SK-N-SH treated with all-trans-retinoic acid at 6 μM for 48 hours (cell line): ENCODE measurements at regions not wholly inside any gene's neighbourhood (a gene's known extent, or its start where the extent isn't known, plus 50 kb on each side); places are given as distances from the start of the nearest gene placed in this dataset.

Experiments used
- ARNTL ChIP-seq: fragments of 450-650 bp; formaldehyde crosslinking; IDR thresholded peaks from 2 replicates; pipeline ENCODE4 v1.5.0; 2020; ENCODE audit warnings: low read depth, mild to moderate bottlenecking, moderate library complexity, borderline replicate concordance
- CREB5 ChIP-seq: fragments of 250-450 bp; sonication (Bioruptor Pico); IDR thresholded peaks from 2 replicates; pipeline ENCODE4 v1.5.1; 2020; ENCODE audit warnings: low read depth, mild to moderate bottlenecking, moderate library complexity
- CSDC2 ChIP-seq: fragments of 250-450 bp; sonication (Bioruptor Pico); IDR thresholded peaks from 2 replicates; pipeline ENCODE4 v1.5.0; 2020; ENCODE audit warnings: mild to moderate bottlenecking, moderate library complexity
- ESRRG ChIP-seq: fragments of 250-450 bp; sonication (Bioruptor Pico); IDR thresholded peaks from 2 replicates; pipeline ENCODE4 v1.6.1; 2021; ENCODE audit warnings: mild to moderate bottlenecking
- OSR1 ChIP-seq: fragments of 250-450 bp; sonication (Bioruptor Pico); IDR thresholded peaks from 2 replicates; pipeline ENCODE4 v1.8.0; 2022; ENCODE audit warnings: moderate library complexity, mild to moderate bottlenecking, inconsistent platforms
- PATZ1 ChIP-seq: fragments of 250-450 bp; sonication (Bioruptor Pico); IDR thresholded peaks from 2 replicates; pipeline ENCODE4 v1.8.0; 2020; ENCODE audit warnings: mild to moderate bottlenecking, moderate library complexity, borderline replicate concordance
- RARB ChIP-seq: fragments of 250-450 bp; sonication (Bioruptor Pico); IDR thresholded peaks from 2 replicates; pipeline ENCODE4 v1.8.0; 2021; ENCODE audit warnings: mild to moderate bottlenecking, moderate library complexity
- TCF4 ChIP-seq: fragments of 250-450 bp; sonication (Bioruptor Pico); IDR thresholded peaks from 2 replicates; pipeline ENCODE4 v1.8.0; 2021; ENCODE audit warnings: mild to moderate bottlenecking, moderate library complexity, borderline replicate concordance
- TOX ChIP-seq: fragments of 250-450 bp; sonication (Bioruptor Pico); IDR thresholded peaks from 2 replicates; pipeline ENCODE4 v1.8.0; 2021; ENCODE audit warnings: mild to moderate bottlenecking, moderate library complexity, borderline replicate concordance
- TSHZ2 ChIP-seq: fragments of 250-450 bp; sonication (Bioruptor Pico); IDR thresholded peaks from 2 replicates; pipeline ENCODE4 v1.5.0; 2020; ENCODE audit warnings: mild to moderate bottlenecking, moderate library complexity
- ZC3H10 ChIP-seq: fragments of 250-450 bp; sonication (Bioruptor Pico); IDR thresholded peaks from 2 replicates; pipeline ENCODE4 v1.5.1; 2021; ENCODE audit warnings: mild to moderate bottlenecking, moderate library complexity
- ZFP3 ChIP-seq: fragments of 250-450 bp; sonication (Bioruptor Pico); IDR thresholded peaks from 2 replicates; pipeline ENCODE4 v1.5.0; 2020; ENCODE audit warnings: mild to moderate bottlenecking, moderate library complexity
- ZFP30 ChIP-seq: fragments of 450-650 bp; formaldehyde crosslinking; IDR thresholded peaks from 2 replicates; pipeline ENCODE4 v1.5.0; 2022; ENCODE audit warnings: mild to moderate bottlenecking, moderate library complexity
- ZNF8 ChIP-seq: fragments of 450-650 bp; formaldehyde crosslinking; IDR thresholded peaks from 2 replicates; pipeline ENCODE4 v1.5.0; 2020; ENCODE audit warnings: mild to moderate bottlenecking, moderate library complexity

GRCh38 chr4:162830899-162831298 is 335.8 kb downstream of the NAF1 start:
- no peak for TF ChIP-seq ARNTL
- no peak for TF ChIP-seq OSR1
- TF ChIP-seq ZNF8 = no peak
- no peak for TF ChIP-seq ZFP3 (CRISPR knock-in tag)
- no peak for TF ChIP-seq PATZ1 (CRISPR knock-in tag)
- no peak for TF ChIP-seq TCF4 (CRISPR knock-in tag)
- no peak for TF ChIP-seq TSHZ2 (CRISPR knock-in tag)
- no peak for TF ChIP-seq ZFP30
- no peak for TF ChIP-seq ZC3H10 (CRISPR knock-in tag)
- TF ChIP-seq CSDC2 = no peak
- TF ChIP-seq ESRRG (CRISPR knock-in tag) = no peak
- no peak for TF ChIP-seq RARB (CRISPR knock-in tag)
- TF ChIP-seq CREB5 (CRISPR knock-in tag) = no peak
- TF ChIP-seq TOX (CRISPR knock-in tag) = no peak
